ENCODE measurements at regions not wholly inside any gene's neighbourhood (a gene's known extent, or its start where the extent isn't known, plus 50 kb on each side); places are given as distances from the start of the nearest gene placed in this dataset.

- CTCF ChIA-PET: no interaction called here
Observed at GRCh38 chr3:168330983-168331382, 235.3 kb upstream of the GOLIM4 start.

More at GRCh38 chr3:168330983-168331382, 235.3 kb upstream of the GOLIM4 start:
- no peaks in the 10 kb centered on the region for H3K36me3 ChIP-seq (ENCODE audit: control insufficient read depth in 1 of 2, insufficient read depth in 2 of 2, low read length in 2 of 2)
- H3K9me2 ChIP-seq (ENCODE audit: insufficient read depth): no peaks in the 10 kb centered on the region
- no peaks in the 10 kb centered on the region for H3K4me1 ChIP-seq (ENCODE audit: control insufficient read depth in 1 of 2, insufficient read depth in 2 of 2, low read length in 2 of 2)
- RAD21 ChIA-PET (ENCODE audit: low non-redundant PET in 1 of 2, low total read pairs in 2 of 2, uncharacterized antibody in 2 of 2, unreplicated experiment in 2 of 2): no interaction called here
- ATAC-seq (no peak), DNase-seq (ENCODE audit: low read depth, low spot score) (no peak)
- no peak overlapping the region for H2AFZ ChIP-seq (ENCODE audit: low read depth, low read length, poor library complexity, severe bottlenecking)
- POLR2A ChIA-PET: no interaction called here
- peaks cover 26% of the 10 kb centered on the region; the same call in 1 of the 2 replicates for H3K27me3 ChIP-seq (ENCODE audit: insufficient read depth, low read length)
- no peaks in the 10 kb centered on the region for H3K79me2 ChIP-seq (ENCODE audit: insufficient read depth, low read length)
- no peak overlapping the region for H3K4me2 ChIP-seq (ENCODE audit: low read length)
- no peaks in the 10 kb centered on the region for H4K20me1 ChIP-seq (ENCODE audit: insufficient read depth)
- intact Hi-C loops (cut with micrococcal nuclease): no loop called here
- no peak overlapping the region for H3K27ac ChIP-seq (ENCODE audit: low read depth, low read length)
- TF ChIP-seq ZNF274 (IDR thresholded peaks at IDR 0.05; ENCODE audit: low read depth, low read length) (no peak), SIN3A (IDR thresholded peaks at IDR 0.05; ENCODE audit: low read depth) (no peak), MAX (IDR thresholded peaks at IDR 0.05) (no peak), SRF (IDR thresholded peaks at IDR 0.05; ENCODE audit: low read depth) (no peak), EZH2phosphoT487 (IDR thresholded peaks at IDR 0.05; ENCODE audit: borderline replicate concordance) (no peak), EGR1 (IDR thresholded peaks at IDR 0.05; ENCODE audit: low read depth) (no peak), REST (IDR thresholded peaks at IDR 0.05; ENCODE audit: low read depth) (no peak), YY1 (IDR thresholded peaks at IDR 0.05; ENCODE audit: extremely low read depth, insufficient replicate concordance, low read depth, low read length) (no peak)
- H3K9ac ChIP-seq (ENCODE audit: low read length): no peak overlapping the region
- H3K9me3 ChIP-seq (ENCODE audit: control insufficient read depth in 1 of 2, insufficient read depth in 1 of 2, low read depth in 1 of 2, low read length in 2 of 2): no peaks in the 10 kb centered on the region
- no peak overlapping the region for H3K4me3 ChIP-seq (replicated peaks in 1 of 2; ENCODE audit: low read depth in 1 of 2, low read length in 2 of 2)
- BruUV-seq (replicated peaks): no TSS peak
